GM12878 (cell line): ENCODE measurements at regions not wholly inside any gene's neighbourhood (a gene's known extent, or its start where the extent isn't known, plus 50 kb on each side); places are given as distances from the start of the nearest gene placed in this dataset.

Source experiments
- ATAC-seq: fragments of 200-7000 bp; cut with Tn5 transposase; 3 replicates; pipeline ENCODE4 v1.9.1; 2020; ENCODE audit warnings: mild to moderate bottlenecking, moderate library complexity
- BruUV-seq: library from RNA; stranded (reverse); fragments of 400-500 nt; replicated peaks from 2 replicates; lab custom pipeline; 2021; lab: Mats Ljungman, UMichigan
- CTCF ChIA-PET: fragments of 300-600 bp; sonication (Branson Sonifier 250); formaldehyde crosslinking; extraction: SDS; loops from one replicate; lab custom pipeline; 2021; ENCODE audit warnings: inconsistent platforms; lab: Yijun Ruan, JAX
- POLR2A ChIA-PET: fragments of 350-600 bp; formaldehyde crosslinking; extraction: SDS; loops from one replicate; lab custom pipeline; 2021; ENCODE audit warnings: inconsistent platforms; lab: Charles Lee
- RAD21 ChIA-PET: fragments of 300-600 bp; sonication (Branson Sonifier 250); formaldehyde crosslinking; loops from one replicate; lab custom pipeline; 2023; ENCODE audit warnings: antibody characterized with exemption; ENCODE audit not compliant: unreplicated experiment; lab: Charles Lee
- SMC1A ChIA-PET: fragments of 300-600 bp; sonication (Branson Sonifier 250); formaldehyde crosslinking; loops from one replicate; lab custom pipeline; 2023; ENCODE audit not compliant: unreplicated experiment, uncharacterized antibody; lab: Charles Lee
- DNase-seq: peaks from one replicate; pipeline ENCODE4 v3.0.0-alpha.2; 2011; ENCODE audit warnings: low read depth, low spot score
- FAIRE-seq: peaks from 3 replicates; lab custom pipeline; 2011; peaks lifted over from hg19 to GRCh38; lab: Jason Lieb, UNC
- H2AFZ ChIP-seq: 2 replicates; pipeline ENCODE4 v1.6.0; 2011; ENCODE audit warnings: low read depth, low read length, control low read depth; ENCODE audit not compliant: control insufficient read depth
- H3K27ac ChIP-seq: 2 replicates; pipeline ENCODE4 v1.5.1; 2011; ENCODE audit warnings: control low read depth; ENCODE audit not compliant: control insufficient read depth, insufficient read depth
- H3K27me3 ChIP-seq, 2 experiments: replicated peaks in 1 of 2; 2 replicates each; pipeline versions ENCODE4 v1.6.0 to v1.6.1; 2011; ENCODE audit warnings: low read length in 1 of 2; ENCODE audit not compliant: control insufficient read depth in 2 of 2, insufficient read depth in 2 of 2
- H3K36me3 ChIP-seq, 2 experiments: 2 replicates each; pipeline ENCODE4 v1.5.1; 2011; ENCODE audit warnings: low read length in 1 of 2; ENCODE audit not compliant: control insufficient read depth in 2 of 2, insufficient read depth in 2 of 2
- H3K4me1 ChIP-seq: 2 replicates; pipeline ENCODE4 v1.6.1; 2011; ENCODE audit warnings: mild to moderate bottlenecking, low read length, moderate library complexity, mixed read lengths; ENCODE audit not compliant: control insufficient read depth, insufficient read depth
- H3K4me2 ChIP-seq: 2 replicates; pipeline ENCODE4 v1.6.0; 2011; ENCODE audit warnings: control low read depth; ENCODE audit not compliant: control insufficient read depth, insufficient read depth
- H3K4me3 ChIP-seq: fragments of 200-600 bp; sonication (generic); 2 replicates; pipeline ENCODE4 v1.5.1; 2016
- H3K79me2 ChIP-seq: 2 replicates; pipeline ENCODE4 v1.6.0; 2011; ENCODE audit warnings: low read length; ENCODE audit not compliant: control insufficient read depth, insufficient read depth
- H3K9ac ChIP-seq: 2 replicates; pipeline ENCODE4 v1.8.0; 2011; ENCODE audit warnings: low read length, control low read depth, mixed read lengths; ENCODE audit not compliant: control insufficient read depth, insufficient read depth
- H3K9me3 ChIP-seq: replicated peaks from 3 replicates; pipeline ENCODE4 v1.5.1; 2011; ENCODE audit warnings: mild to moderate bottlenecking, low read length; ENCODE audit not compliant: control insufficient read depth, insufficient read depth
- H4K20me1 ChIP-seq: 2 replicates; pipeline ENCODE4 v1.6.0; 2011; ENCODE audit not compliant: control insufficient read depth, insufficient read depth
- CREB1 ChIP-seq: IDR thresholded peaks from 2 replicates; pipeline ENCODE4 v1.6.1; 2012; ENCODE audit warnings: low read depth, mild to moderate bottlenecking, inconsistent platforms
- HDAC2 ChIP-seq: fragments of 200-600 bp; sonication (generic); IDR thresholded peaks from 2 replicates; pipeline ENCODE4 v1.6.1; 2017
- MEF2A ChIP-seq: IDR thresholded peaks from 2 replicates; pipeline ENCODE4 v1.6.1; 2011; ENCODE audit warnings: low read depth, mild to moderate bottlenecking, low read length, moderate library complexity; ENCODE audit not compliant: insufficient read depth
- PAX8 ChIP-seq: fragments of 450-650 bp; IDR thresholded peaks from 2 replicates; pipeline ENCODE4 v1.6.1; 2017; ENCODE audit warnings: mild to moderate bottlenecking, moderate library complexity
- RCOR1 ChIP-seq: conservative IDR thresholded peaks from 2 replicates; pipeline ENCODE4 v1.6.1; 2012; ENCODE audit warnings: low read depth, low read length, improper control_type of control experiment
- TBL1XR1 ChIP-seq: IDR thresholded peaks from 2 replicates; pipeline ENCODE4 v1.6.1; 2012; ENCODE audit warnings: low read depth, low read length, improper control_type of control experiment
- WRNIP1 ChIP-seq: IDR thresholded peaks from 2 replicates; pipeline ENCODE4 v1.6.1; 2011; ENCODE audit warnings: low read depth, low read length, improper control_type of control experiment, borderline replicate concordance
- WGBS: methylation state at CpG from one replicate; pipeline ENCODE4 v1.1.6; 2016; ENCODE audit warnings: low lambda C conversion rate; ENCODE audit not compliant: insufficient replicate concordance, insufficient coverage; ENCODE audit errors: missing lambda C conversion rate; 5-methylcytosine and 5-hydroxymethylcytosine counted together
- in situ Hi-C: fragments of 300-500 bp; cut with MboI; formaldehyde crosslinking; loops from 9 replicates; pipeline ENCODE4 v1.14.3; 2018; ENCODE audit warnings: mixed read lengths
- intact Hi-C: fragments of 100-400 bp; cut with micrococcal nuclease; formaldehyde crosslinking; loops from one replicate; pipeline ENCODE4 v1.14.2; 2022; ENCODE audit not compliant: unreplicated experiment
- TF ChIP-seq, protein P1 (sequence below): fragments of 450-650 bp; IDR thresholded peaks from 2 replicates; pipeline ENCODE4 v1.6.1; 2017; ENCODE audit warnings: low read depth, mild to moderate bottlenecking, moderate library complexity
- TF ChIP-seq, protein P2 (sequence below): fragments of 150-350 bp; IDR thresholded peaks from 2 replicates; pipeline ENCODE4 v1.6.1; 2016; ENCODE audit warnings: low read depth, low read length
- TF ChIP-seq, protein P3 (sequence below): fragments of 450-650 bp; IDR thresholded peaks from 2 replicates; pipeline ENCODE4 v1.6.1; 2018; ENCODE audit warnings: borderline replicate concordance, mild to moderate bottlenecking; ENCODE audit not compliant: partially characterized antibody

DNA sequence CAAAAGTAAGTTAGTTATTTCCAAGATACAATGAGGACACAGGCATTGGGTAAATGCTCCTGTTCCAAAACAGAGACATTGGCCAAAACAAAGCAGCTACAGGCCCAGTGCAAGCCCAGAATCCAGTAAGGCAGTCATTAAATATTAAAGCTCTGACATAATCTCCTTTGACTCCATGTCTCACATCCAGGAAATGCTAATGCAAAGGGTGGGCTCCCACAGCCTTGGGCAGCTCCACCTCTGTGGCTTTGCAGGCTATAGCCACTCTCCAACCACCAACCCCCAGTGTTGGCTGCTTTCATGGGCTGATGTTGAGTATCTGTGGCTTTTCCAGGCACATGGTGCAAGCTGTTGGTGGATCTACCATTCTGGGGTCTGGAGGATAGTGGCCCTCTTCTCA is 733.4 kb upstream of the SOX9 start (continued):
- TF ChIP-seq, protein P1, sequence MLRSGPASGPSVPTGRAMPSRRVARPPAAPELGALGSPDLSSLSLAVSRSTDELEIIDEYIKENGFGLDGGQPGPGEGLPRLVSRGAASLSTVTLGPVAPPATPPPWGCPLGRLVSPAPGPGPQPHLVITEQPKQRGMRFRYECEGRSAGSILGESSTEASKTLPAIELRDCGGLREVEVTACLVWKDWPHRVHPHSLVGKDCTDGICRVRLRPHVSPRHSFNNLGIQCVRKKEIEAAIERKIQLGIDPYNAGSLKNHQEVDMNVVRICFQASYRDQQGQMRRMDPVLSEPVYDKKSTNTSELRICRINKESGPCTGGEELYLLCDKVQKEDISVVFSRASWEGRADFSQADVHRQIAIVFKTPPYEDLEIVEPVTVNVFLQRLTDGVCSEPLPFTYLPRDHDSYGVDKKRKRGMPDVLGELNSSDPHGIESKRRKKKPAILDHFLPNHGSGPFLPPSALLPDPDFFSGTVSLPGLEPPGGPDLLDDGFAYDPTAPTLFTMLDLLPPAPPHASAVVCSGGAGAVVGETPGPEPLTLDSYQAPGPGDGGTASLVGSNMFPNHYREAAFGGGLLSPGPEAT, result no peak
- TF ChIP-seq RCOR1, result no peak
- TF ChIP-seq, all 136 proteins: peak for 0

DNA sequence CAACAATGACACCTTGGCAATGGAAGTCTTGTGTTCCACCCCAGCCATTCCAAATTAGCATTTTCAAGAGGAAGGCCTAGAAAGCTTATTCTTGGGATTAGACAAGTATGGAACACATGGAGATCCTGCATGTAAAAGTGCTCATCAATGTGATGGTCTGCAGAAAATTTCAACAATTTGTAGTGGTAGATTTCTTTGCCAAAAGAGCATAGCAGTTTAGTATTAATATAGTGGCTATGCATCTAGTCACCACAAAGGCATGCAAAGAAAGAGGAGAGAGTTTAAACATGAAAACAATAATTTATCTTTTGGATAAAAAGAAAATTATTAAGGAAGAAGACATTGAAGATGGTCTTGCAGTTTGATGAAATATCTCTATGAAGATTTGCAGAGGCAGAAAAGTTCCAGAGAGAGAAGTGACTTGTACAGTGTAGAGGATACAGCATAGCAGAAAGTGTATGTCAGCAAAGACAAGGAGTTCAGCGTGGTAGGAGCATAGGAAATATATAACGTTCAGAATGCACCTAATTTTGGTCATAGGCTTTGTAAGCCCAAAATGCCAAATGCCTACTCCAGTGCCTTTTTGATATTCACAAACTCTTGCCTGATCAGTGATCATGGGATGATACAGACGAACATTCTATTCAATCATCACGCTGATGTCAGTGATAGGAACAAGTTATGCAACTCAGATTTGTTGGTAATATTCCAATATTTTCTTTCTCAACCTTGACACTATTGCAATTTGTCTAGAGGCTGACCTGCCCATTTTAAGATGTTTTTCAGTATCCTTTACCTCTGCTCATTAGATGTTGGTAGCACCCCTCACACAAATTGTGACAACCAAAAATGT is 727.9 kb upstream of the SOX9 start:
- Histone ChIP-seq H3K9ac (no peak overlapping the region), H3K79me2 (no peaks in the 10 kb centered on the region), H3K9me3 (no peaks in the 10 kb centered on the region), H3K27ac (no peak overlapping the region), H2AFZ (no peak overlapping the region), H3K4me3 (no peak overlapping the region), H3K4me2 (no peak overlapping the region), H4K20me1 (no peaks in the 10 kb centered on the region), H3K27me3 (no peaks in the 10 kb centered on the region), H3K4me1 (no peaks in the 10 kb centered on the region), H3K36me3 (no peaks in the 10 kb centered on the region)
- SMC1A ChIA-PET, result no interaction called here
- RAD21 ChIA-PET, result no interaction called here
- POLR2A ChIA-PET, result no interaction called here
- DNase-seq (no peak), FAIRE-seq (no peak), ATAC-seq (no peak)
- intact Hi-C loops (no loop called here), in situ Hi-C loops (no loop called here)
- CTCF ChIA-PET, result no interaction called here
- BruUV-seq, result no TSS peak
- WGBS, result 35% methylated on average over 4 of the region's 4 CpGs
- TF ChIP-seq PAX8, result no peak
- TF ChIP-seq, protein P2, sequence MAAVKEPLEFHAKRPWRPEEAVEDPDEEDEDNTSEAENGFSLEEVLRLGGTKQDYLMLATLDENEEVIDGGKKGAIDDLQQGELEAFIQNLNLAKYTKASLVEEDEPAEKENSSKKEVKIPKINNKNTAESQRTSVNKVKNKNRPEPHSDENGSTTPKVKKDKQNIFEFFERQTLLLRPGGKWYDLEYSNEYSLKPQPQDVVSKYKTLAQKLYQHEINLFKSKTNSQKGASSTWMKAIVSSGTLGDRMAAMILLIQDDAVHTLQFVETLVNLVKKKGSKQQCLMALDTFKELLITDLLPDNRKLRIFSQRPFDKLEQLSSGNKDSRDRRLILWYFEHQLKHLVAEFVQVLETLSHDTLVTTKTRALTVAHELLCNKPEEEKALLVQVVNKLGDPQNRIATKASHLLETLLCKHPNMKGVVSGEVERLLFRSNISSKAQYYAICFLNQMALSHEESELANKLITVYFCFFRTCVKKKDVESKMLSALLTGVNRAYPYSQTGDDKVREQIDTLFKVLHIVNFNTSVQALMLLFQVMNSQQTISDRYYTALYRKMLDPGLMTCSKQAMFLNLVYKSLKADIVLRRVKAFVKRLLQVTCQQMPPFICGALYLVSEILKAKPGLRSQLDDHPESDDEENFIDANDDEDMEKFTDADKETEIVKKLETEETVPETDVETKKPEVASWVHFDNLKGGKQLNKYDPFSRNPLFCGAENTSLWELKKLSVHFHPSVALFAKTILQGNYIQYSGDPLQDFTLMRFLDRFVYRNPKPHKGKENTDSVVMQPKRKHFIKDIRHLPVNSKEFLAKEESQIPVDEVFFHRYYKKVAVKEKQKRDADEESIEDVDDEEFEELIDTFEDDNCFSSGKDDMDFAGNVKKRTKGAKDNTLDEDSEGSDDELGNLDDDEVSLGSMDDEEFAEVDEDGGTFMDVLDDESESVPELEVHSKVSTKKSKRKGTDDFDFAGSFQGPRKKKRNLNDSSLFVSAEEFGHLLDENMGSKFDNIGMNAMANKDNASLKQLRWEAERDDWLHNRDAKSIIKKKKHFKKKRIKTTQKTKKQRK, result no peak
- TF ChIP-seq MEF2A, result no peak
- no peak for TF ChIP-seq CREB1
- TF ChIP-seq HDAC2, result no peak
- no peak for TF ChIP-seq TBL1XR1
- no peak for TF ChIP-seq WRNIP1
- TF ChIP-seq, protein P3, sequence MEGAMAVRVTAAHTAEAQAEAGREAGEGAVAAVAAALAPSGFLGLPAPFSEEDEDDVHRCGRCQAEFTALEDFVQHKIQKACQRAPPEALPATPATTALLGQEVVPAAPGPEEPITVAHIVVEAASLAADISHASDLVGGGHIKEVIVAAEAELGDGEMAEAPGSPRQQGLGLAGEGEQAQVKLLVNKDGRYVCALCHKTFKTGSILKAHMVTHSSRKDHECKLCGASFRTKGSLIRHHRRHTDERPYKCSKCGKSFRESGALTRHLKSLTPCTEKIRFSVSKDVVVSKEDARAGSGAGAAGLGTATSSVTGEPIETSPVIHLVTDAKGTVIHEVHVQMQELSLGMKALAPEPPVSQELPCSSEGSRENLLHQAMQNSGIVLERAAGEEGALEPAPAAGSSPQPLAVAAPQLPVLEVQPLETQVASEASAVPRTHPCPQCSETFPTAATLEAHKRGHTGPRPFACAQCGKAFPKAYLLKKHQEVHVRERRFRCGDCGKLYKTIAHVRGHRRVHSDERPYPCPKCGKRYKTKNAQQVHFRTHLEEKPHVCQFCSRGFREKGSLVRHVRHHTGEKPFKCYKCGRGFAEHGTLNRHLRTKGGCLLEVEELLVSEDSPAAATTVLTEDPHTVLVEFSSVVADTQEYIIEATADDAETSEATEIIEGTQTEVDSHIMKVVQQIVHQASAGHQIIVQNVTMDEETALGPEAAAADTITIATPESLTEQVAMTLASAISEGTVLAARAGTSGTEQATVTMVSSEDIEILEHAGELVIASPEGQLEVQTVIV, result no peak
